Muscle layer of duodenum (tissue), 2 donors: ENCODE measurements at regions not wholly inside any gene's neighbourhood (a gene's known extent, or its start where the extent isn't known, plus 50 kb on each side); places are given as distances from the start of the nearest gene placed in this dataset.

ENCODE experiments used
- H3K27ac ChIP-seq: one replicate; pipeline ENCODE4 v1.7.0; 2013; ENCODE audit warnings: mild to moderate bottlenecking, low read length
- H3K27me3 ChIP-seq: one replicate; pipeline ENCODE4 v1.7.0; 2013; ENCODE audit warnings: low read depth, mild to moderate bottlenecking, control low read depth, low read length
- H3K36me3 ChIP-seq, 2 donors: one replicate each; pipeline ENCODE4 v1.7.0; 2013; ENCODE audit warnings: low read length in 2 of 2, control low read depth in 1 of 2, mild to moderate bottlenecking in 1 of 2; ENCODE audit not compliant: insufficient read depth in 2 of 2, control insufficient read depth in 1 of 2
- H3K4me1 ChIP-seq, 2 donors: one replicate each; pipeline ENCODE4 v1.7.0; 2013; ENCODE audit warnings: low read length in 2 of 2, mild to moderate bottlenecking in 2 of 2, control low read depth in 1 of 2, moderate library complexity in 1 of 2; ENCODE audit not compliant: insufficient read depth in 2 of 2, control insufficient read depth in 1 of 2
- H3K4me3 ChIP-seq, 2 donors: one replicate each; pipeline ENCODE4 v1.7.0; 2013; ENCODE audit warnings: low read length in 2 of 2, low read depth in 1 of 2, mild to moderate bottlenecking in 1 of 2
- H3K9me3 ChIP-seq, 2 donors: one replicate each; pipeline ENCODE4 v1.7.0; 2013; ENCODE audit warnings: low read length in 2 of 2, control low read depth in 1 of 2, mild to moderate bottlenecking in 1 of 2; ENCODE audit not compliant: control insufficient read depth in 1 of 2
- donor health status: healthy.

DNA sequence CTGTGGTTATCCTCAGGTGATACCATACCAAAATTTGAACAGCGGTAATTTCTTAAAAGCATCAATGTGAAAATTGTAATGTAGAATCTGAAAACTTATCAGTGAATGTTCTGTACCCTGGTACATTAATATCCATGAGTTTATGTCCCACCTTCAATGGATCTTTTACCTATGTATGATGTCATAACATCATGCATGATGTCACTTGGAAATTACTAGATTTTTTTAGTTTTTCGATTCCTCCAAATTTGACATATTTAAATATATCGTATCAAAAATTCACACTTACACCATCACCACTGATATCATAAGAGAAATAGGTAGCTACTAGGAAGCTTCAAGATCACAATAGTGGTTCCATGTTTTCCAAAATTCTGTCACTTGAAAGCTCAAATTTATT, 95.0 kb upstream of the AKR1E2 start:
- Histone ChIP-seq H3K27ac (no peak overlapping the region), H3K36me3 (no peaks in the 10 kb centered on the region), H3K4me1 (no peaks in the 10 kb centered on the region), H3K27me3 (no peaks in the 10 kb centered on the region), H3K9me3 (no peaks in the 10 kb centered on the region), H3K4me3 (no peak overlapping the region)

DNA sequence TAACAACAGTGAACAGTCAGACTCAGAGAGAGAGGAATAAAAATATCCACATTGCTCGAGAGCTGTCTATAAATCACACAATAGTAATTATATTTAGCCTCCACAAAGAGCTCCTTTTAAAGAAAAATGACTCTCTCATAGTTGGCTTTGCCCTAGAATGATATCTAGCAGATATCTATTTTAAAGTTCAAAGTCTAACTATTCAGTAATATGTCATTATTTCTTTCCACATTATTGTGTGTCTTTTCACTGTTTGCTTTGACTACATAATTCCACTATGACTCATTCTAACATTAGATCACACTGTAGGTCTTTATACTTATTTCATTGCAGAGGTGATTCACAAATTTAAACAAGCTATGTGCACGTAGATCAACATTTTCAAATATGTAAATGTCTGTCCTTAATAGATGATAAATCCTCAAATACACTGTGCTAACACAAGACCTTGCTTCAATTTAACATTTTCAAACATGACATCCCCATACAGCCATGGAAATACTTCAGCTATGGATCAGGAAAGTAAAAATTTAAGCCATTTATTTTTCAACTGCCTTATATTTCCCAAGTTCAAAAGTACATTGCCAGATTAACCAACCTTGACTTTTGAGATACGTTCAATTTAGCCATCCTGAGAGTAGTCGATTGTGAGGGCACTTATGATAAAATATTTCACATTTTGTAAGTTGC, 99.9 kb upstream of the AKR1E2 start:
- Histone ChIP-seq H3K27ac (peak overlapping the region; percentile 6), H3K4me3 (no peak overlapping the region), H3K9me3 (no peaks in the 10 kb centered on the region), H3K4me1 (no peaks in the 10 kb centered on the region), H3K27me3 (no peaks in the 10 kb centered on the region), H3K36me3 (no peaks in the 10 kb centered on the region)

DNA sequence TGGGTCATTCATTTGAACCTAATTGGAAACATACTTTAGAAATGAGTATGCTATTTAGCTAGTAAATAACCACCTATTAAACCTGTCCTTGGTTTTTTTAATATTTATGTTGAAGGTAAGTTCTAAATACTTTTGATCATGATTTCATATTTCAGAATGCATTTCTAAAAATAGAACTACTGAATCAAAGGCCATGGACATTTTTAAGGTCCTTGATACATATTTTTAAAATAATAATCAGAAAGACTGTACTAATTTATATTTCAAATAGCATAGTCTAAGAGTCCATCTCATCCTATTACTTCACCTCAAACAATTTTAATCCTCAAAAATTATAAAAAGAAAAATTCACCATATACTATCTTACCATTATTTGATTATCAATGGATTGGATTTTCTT, 102.1 kb upstream of the AKR1E2 start:
- Histone ChIP-seq H3K27ac (no peak overlapping the region), H3K9me3 (no peaks in the 10 kb centered on the region), H3K4me1 (no peaks in the 10 kb centered on the region), H3K36me3 (no peaks in the 10 kb centered on the region), H3K4me3 (no peak overlapping the region), H3K27me3 (no peaks in the 10 kb centered on the region)

DNA sequence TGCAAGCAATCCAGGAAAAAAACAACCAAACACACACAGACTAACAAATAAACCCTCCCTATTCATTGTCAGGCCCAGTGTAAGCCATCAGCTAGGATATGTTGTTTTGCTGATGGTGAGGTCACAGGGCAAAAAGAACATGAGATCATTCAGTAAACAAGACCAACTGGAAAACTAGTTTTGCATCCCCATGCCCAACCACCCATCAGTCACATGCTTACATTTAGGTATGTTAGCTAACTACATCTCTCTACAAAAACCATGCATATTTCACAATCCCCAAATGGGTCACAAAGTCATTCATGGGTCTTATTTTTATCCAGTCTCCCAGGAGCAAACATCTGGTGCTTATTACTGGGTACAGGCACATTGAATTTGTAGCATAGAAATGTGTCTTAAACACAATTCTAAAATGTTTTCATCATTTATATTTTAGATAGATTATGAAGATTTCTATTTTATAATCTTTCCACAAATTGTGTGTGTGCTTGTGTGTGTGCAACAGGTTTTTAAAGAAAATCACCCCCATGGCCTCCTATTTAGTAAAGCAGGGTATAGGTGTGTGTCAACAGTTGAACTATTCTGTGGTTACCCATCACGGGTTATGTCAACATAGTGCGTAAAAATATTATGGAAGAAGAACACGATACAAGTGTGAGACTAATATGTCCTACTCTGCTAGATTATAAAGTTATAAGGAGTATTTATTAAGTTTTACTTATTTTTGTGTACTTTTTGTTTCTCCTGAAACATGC, 103.8 kb upstream of the AKR1E2 start:
- H3K9me3 ChIP-seq = no peaks in the 10 kb centered on the region
- H3K4me1 ChIP-seq = no peaks in the 10 kb centered on the region
- no peak overlapping the region for H3K4me3 ChIP-seq
- H3K27me3 ChIP-seq = no peaks in the 10 kb centered on the region
- H3K36me3 ChIP-seq = no peaks in the 10 kb centered on the region
- no peak overlapping the region for H3K27ac ChIP-seq

DNA sequence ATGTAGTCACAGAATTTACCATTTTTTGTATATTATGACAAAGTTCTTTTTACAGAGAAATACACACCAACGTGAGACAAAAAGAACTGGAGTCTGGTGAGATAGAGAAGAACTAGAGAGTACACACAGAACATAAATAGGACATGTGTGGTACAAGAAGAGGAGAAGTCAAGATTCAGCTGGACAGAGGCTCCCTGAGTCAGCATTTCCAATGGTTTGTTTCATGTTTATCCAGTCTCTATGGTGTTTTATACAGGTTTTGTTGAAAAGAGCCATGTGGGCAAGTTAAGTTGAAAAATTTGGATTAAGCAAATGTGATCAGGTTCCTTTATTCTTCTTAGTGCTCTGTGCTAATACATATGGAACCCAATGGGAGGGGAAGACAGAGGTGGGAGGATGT, 105.5 kb upstream of the AKR1E2 start:
- Histone ChIP-seq H3K27ac (no peak overlapping the region), H3K4me1 (no peaks in the 10 kb centered on the region), H3K27me3 (no peaks in the 10 kb centered on the region), H3K4me3 (no peak overlapping the region), H3K36me3 (no peaks in the 10 kb centered on the region), H3K9me3 (no peaks in the 10 kb centered on the region)

DNA sequence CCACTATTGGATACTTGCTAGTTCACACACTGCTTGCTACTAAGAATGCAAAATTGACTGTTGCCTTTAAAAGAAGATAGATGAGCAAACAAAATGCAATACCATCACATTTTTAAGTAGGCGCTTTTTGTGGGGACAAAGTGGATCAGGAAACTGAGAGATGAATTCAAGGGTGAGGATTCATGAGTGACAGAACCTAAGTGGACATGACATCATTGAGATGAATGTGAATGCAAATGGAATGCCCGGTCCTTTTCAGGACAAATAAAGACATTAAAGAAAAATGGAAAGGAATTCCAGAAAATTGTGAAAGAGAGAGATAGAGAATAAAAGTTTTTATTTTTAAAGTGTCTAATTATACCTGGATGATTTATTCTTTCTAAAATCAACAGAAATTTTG, 106.3 kb upstream of the AKR1E2 start:
- Histone ChIP-seq H3K4me3 (no peak overlapping the region), H3K4me1 (no peaks in the 10 kb centered on the region), H3K36me3 (no peaks in the 10 kb centered on the region), H3K9me3 (no peaks in the 10 kb centered on the region), H3K27me3 (no peaks in the 10 kb centered on the region), H3K27ac (no peak overlapping the region)

DNA sequence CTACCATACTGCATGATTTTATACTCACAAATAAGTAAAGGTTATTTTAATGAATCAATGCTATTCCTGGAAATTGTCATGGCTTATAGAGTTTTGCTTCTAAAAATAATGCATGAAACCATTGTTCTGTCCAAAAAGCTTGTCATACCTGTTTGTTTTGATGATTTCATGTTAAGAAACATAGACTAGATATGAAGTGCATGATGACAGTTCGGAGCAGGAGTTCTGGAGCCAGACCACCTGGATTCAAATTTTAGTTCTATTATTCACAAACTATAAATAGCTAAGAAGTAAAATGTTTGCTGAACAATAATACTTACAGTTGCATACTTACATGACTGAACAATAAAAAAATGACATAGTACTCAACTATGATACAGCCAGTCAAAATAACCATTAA, 107.0 kb upstream of the AKR1E2 start:
- H3K9me3 ChIP-seq = no peaks in the 10 kb centered on the region
- no peaks in the 10 kb centered on the region for H3K27me3 ChIP-seq
- H3K4me3 ChIP-seq = no peak overlapping the region
- no peaks in the 10 kb centered on the region for H3K36me3 ChIP-seq
- no peak overlapping the region for H3K27ac ChIP-seq
- H3K4me1 ChIP-seq = no peaks in the 10 kb centered on the region

DNA sequence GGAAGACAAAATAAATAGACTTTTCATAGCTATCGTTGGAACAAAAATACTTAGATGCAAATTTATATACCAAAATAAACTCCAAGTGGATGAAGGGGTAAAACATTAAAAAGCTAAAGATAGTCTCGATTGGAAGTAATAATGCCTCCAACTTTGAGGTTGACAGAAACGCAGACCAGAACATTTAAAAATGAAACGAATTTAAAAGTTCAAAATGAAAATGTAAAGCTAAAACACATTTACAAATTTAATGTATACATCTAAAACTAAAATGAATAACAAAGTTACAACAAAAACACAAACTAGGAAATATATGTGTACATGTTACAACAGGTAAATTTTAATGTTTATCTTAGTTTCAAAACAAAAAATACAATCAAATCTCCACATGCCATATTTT, 107.5 kb upstream of the AKR1E2 start:
- Histone ChIP-seq H3K9me3 (no peaks in the 10 kb centered on the region), H3K4me3 (no peak overlapping the region), H3K4me1 (no peaks in the 10 kb centered on the region), H3K27ac (no peak overlapping the region), H3K36me3 (no peaks in the 10 kb centered on the region), H3K27me3 (no peaks in the 10 kb centered on the region)

DNA sequence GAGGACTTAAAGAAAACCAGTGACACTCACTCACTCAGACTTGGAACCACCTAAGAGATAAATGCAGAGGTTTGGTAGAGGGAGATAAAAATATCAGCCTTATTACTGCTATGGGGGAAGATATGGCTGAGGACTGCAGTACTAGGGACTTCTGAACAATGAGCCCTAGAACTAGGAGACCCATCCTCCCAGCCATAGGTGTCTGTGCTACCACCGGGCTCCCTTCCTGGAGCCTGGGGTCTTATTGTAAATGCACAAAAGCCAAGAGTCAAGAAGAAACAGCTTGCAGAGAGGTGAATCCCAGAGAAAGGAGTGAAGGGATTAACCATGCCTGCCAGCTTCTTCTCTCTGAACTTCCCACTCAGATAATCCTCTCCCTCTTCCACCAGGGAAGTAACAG, 108.3 kb upstream of the AKR1E2 start:
- H3K27me3 ChIP-seq = no peaks in the 10 kb centered on the region

DNA sequence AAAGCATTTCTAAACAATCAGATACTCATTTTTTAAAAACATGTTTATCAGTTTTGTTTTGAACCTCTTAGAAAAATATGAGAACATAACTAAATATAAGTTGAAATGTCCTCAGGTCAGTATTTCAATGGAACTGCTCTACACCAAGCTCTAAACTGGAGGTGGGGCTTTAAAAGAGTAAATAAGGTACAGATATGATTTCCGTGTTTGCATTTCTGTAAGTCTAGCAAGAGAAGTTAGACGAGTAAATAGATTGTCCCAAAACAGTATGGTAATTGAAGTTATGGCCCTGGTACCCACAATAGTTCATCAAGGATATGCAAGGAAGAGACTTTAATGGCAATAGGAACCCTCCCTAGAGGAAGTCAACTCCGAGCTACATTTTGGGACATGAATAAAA, 115.1 kb upstream of the AKR1E2 start:
- Histone ChIP-seq H3K27me3 (no peaks in the 10 kb centered on the region), H3K9me3 (no peaks in the 10 kb centered on the region), H3K36me3 (no peaks in the 10 kb centered on the region), H3K4me1 (no peaks in the 10 kb centered on the region), H3K27ac (no peak overlapping the region), H3K4me3 (no peak overlapping the region)

More for the DNA sequence above, 108.3 kb upstream of the AKR1E2 start:
- Histone ChIP-seq H3K36me3 (no peaks in the 10 kb centered on the region), H3K4me3 (no peak overlapping the region), H3K9me3 (no peaks in the 10 kb centered on the region), H3K27ac (no peak overlapping the region), H3K4me1 (no peaks in the 10 kb centered on the region)

DNA sequence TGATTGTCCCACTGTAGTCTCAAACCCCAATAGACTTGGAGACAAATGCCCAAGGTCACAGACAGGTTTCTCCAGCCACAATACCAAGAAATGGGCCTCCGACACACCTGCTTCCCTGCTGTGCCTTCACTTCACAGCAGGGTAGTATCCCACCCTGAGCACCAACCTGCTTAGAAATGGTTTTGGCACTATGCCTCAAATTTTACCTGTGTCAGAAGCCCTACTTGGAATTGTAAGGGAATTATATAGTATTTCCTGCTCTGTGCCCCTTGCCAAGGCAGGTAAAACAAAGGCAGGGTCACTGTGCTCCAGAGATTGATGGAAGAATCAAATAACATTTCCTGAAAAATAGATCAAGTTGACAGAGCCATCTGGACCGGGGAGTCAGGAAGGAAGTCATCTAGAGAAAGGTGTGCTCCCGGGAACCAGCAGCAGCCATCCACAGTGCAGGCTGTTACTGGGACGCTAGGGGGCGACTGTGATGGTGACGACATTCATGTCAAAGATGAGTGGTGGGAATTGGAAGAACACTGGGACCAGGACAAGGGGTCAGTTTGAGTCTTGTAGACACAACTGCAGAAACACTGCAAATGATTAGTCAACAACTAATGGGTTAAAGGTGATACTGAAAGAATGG, 117.8 kb upstream of the AKR1E2 start:
- Histone ChIP-seq H3K36me3 (no peaks in the 10 kb centered on the region), H3K9me3 (no peaks in the 10 kb centered on the region), H3K4me3 (no peak overlapping the region), H3K4me1 (peaks cover 0 to 4% of the 10 kb centered on the region in 2 donors), H3K27me3 (no peaks in the 10 kb centered on the region), H3K27ac (no peak overlapping the region)
